Stimulated activated CD8-positive, alpha-beta memory T cell treated with anti-CD3 and anti-CD28 coated beads, Interleukin-4, amount 100 ng/mL, for 24 hours (primary cell): ENCODE measurements at regions not wholly inside any gene's neighbourhood (a gene's known extent, or its start where the extent isn't known, plus 50 kb on each side); places are given as distances from the start of the nearest gene placed in this dataset.
"Not testable (repeated sequence)": the region's sequence is repeated elsewhere in the genome, so short reads cannot be mapped to it uniquely, and the experiment has no call there.

Experiments
- DNase-seq: peaks from one replicate; pipeline ENCODE4 v3.0.0-alpha.2; 2020; ENCODE audit warnings: low read depth

GRCh38 chr9:31807574-31808256, 576.7 kb upstream of the ACO1 start:
- no peak for DNase-seq

- no peak for DNase-seq
Measured at GRCh38 chr9:31808766-31809165, 575.7 kb upstream of the ACO1 start.

GRCh38 chr9:31820426-31820825, 564.0 kb upstream of the ACO1 start:
- no peak for DNase-seq

- DNase-seq: no peak
Measured at GRCh38 chr9:31821583-31821982, 562.9 kb upstream of the ACO1 start.

GRCh38 chr9:31823365-31823764, 561.1 kb upstream of the ACO1 start:
- DNase-seq: no peak

GRCh38 chr9:31824860-31825259, 559.6 kb upstream of the ACO1 start:
- DNase-seq: no peak

GRCh38 chr9:31837211-31837610, 547.2 kb upstream of the ACO1 start:
- DNase-seq: no peak

GRCh38 chr9:31839273-31839672, 545.2 kb upstream of the ACO1 start:
- DNase-seq: no peak

- no peak for DNase-seq
Measured at GRCh38 chr9:31840702-31841101, 543.7 kb upstream of the ACO1 start.

GRCh38 chr9:31847963-31848362, 536.5 kb upstream of the ACO1 start:
- DNase-seq: no peak

GRCh38 chr9:31848505-31849285, 535.7 kb upstream of the ACO1 start:
- no peak for DNase-seq

GRCh38 chr9:31854187-31854586, 530.3 kb upstream of the ACO1 start:
- no peak for DNase-seq

- no peak for DNase-seq
Measured at GRCh38 chr9:31868830-31869229, 515.6 kb upstream of the ACO1 start.

GRCh38 chr9:31870276-31870675, 514.2 kb upstream of the ACO1 start:
- no peak for DNase-seq

- DNase-seq: no peak
Measured at GRCh38 chr9:31873722-31874121, 510.7 kb upstream of the ACO1 start.

GRCh38 chr9:31894008-31894407, 490.4 kb upstream of the ACO1 start:
- no peak for DNase-seq

GRCh38 chr9:31908158-31908890, 476.1 kb upstream of the ACO1 start:
- DNase-seq: no peak

GRCh38 chr9:31908891-31909480, 475.5 kb upstream of the ACO1 start:
- DNase-seq: no peak

GRCh38 chr9:31912636-31913035, 471.8 kb upstream of the ACO1 start:
- DNase-seq: no peak

GRCh38 chr9:31916591-31917241, 467.7 kb upstream of the ACO1 start:
- DNase-seq: no peak

- DNase-seq: not testable (repeated sequence)
Measured at GRCh38 chr9:31937737-31938136, 446.7 kb upstream of the ACO1 start.

GRCh38 chr9:31950756-31951155, 433.7 kb upstream of the ACO1 start:
- no peak for DNase-seq
